NT2/D1 (cell line): ENCODE measurements at regions not wholly inside any gene's neighbourhood (a gene's known extent, or its start where the extent isn't known, plus 50 kb on each side); places are given as distances from the start of the nearest gene placed in this dataset.

Experiments used
- DNase-seq: peaks from one replicate; pipeline ENCODE4 v3.0.0-alpha.2; 2011; ENCODE audit warnings: low read depth, low spot score
- H3K27me3 ChIP-seq: 2 replicates; pipeline ENCODE4 v1.6.0; 2011; ENCODE audit warnings: mild to moderate bottlenecking; ENCODE audit not compliant: insufficient read length, insufficient read depth
- H3K36me3 ChIP-seq: 2 replicates; pipeline ENCODE4 v1.6.1; 2011; ENCODE audit warnings: mild to moderate bottlenecking, low read length, mixed read lengths; ENCODE audit not compliant: insufficient read depth, insufficient read length
- H3K4me1 ChIP-seq: 2 replicates; pipeline ENCODE4 v1.5.1; 2011; ENCODE audit not compliant: insufficient read depth, insufficient read length
- H3K4me3 ChIP-seq: 2 replicates; pipeline ENCODE4 v1.5.1; 2011; ENCODE audit warnings: low read depth; ENCODE audit not compliant: insufficient read length
- H3K9ac ChIP-seq: 2 replicates; pipeline ENCODE4 v1.6.0; 2011; ENCODE audit warnings: low read depth; ENCODE audit not compliant: insufficient read length
- H3K9me3 ChIP-seq: 2 replicates; pipeline ENCODE4 v1.5.1; 2011; ENCODE audit warnings: mild to moderate bottlenecking, low read length; ENCODE audit not compliant: insufficient read depth
- SUZ12 ChIP-seq: IDR thresholded peaks from 2 replicates; pipeline ENCODE4 v1.6.1; 2011; ENCODE audit not compliant: insufficient read length, insufficient read depth; ENCODE audit errors: extremely low read depth
- YY1 ChIP-seq: IDR thresholded peaks from 2 replicates; pipeline ENCODE4 v1.6.1; 2011; ENCODE audit not compliant: insufficient read length, insufficient read depth
- ZNF274 ChIP-seq: IDR thresholded peaks from 2 replicates; pipeline ENCODE4 v1.6.1; 2011; ENCODE audit warnings: mild to moderate bottlenecking, low read depth, low read length

DNA sequence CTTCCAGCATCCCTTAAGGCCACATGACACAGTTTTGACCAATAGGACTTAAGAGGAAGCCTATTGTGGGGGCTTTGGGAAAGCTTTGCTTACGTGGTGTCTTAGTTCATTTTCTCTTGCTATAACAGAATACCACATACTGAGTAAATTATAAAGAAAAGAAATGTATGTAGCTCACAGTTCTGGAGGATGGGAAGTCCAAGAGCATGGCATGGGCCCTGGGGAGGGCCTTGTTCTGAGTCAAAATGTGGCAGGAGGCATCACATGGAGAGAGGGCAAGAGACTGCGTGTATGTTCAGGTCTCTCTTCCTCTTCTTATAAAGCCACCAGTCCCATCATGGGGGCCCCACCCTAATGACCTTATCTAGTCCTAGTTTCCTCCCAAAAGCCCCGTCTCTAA, 68.6 kb upstream of the CPEB4 start:
- no peaks in the 10 kb centered on the region for H3K27me3 ChIP-seq
- H3K9ac ChIP-seq = no peak overlapping the region
- H3K4me1 ChIP-seq = no peaks in the 10 kb centered on the region
- TF ChIP-seq YY1 (no peak), ZNF274 (no peak), SUZ12 (no peak)
- no peak overlapping the region for H3K4me3 ChIP-seq
- H3K36me3 ChIP-seq = no peaks in the 10 kb centered on the region
- no peaks in the 10 kb centered on the region for H3K9me3 ChIP-seq
- no peak for DNase-seq

DNA sequence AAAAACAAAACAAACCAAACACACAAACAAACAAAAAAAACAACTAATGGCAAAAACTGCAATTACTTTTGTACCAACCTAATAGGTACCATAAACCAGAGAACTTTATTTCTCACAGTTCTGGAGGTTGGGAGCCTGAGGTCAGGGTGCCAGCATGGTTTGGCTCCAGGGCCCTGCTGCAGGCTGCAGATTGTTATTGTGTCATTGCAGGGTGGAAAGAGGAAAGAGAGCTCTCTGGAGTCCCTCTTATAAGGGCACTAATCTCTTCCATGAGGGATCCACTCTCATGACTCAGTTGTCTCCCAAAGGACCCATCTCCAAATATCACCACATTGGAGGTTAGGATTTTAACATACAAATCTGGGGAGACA, 64.9 kb upstream of the CPEB4 start:
- Histone ChIP-seq H3K9ac (no peak overlapping the region), H3K9me3 (peaks cover 8% of the 10 kb centered on the region; the same call in 1 of the 2 replicates), H3K36me3 (no peaks in the 10 kb centered on the region), H3K27me3 (no peaks in the 10 kb centered on the region), H3K4me3 (no peak overlapping the region), H3K4me1 (no peaks in the 10 kb centered on the region)
- TF ChIP-seq ZNF274 (no peak), YY1 (no peak)
- DNase-seq = no peak

DNA sequence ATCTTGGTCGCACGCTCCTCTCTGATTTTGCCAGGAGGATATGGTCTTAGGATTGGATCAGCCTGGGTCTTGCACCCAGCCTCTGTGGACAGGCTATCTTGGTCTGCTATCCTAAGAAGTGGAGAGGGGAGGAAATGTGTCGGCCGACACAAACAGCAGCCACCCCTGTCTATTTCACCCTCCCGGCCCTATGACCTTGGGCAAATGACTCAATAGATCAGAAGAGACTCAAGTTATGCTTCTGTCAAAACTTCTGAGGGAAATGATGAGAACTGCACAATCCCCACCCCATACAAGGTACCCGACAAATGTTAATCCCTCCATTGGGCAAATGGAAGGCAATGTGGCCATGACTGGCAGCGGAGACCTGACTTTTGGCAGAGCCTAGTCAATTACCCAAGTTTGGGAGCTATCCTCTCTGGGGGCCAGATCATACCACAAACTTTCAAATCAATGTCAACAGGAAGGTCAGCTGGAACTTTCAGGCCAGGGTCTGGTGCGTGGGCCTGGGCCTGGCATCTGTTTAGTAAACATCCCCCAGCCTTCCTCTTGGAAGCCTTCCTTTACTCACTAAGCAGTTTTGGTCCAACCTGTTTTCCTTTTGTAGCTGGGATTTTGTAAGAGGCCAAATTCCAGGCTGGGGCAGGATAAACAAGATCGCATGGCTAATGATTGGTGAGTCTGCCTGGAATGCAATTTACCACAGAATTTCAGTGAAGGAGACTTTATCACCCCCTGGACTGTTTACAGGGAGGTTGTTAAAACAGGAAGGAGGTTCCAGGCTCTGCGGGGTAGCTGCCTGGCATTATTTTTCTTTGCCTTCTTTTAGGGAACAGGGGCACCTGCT, 64.2 kb upstream of the CPEB4 start:
- Histone ChIP-seq H3K27me3 (no peaks in the 10 kb centered on the region), H3K9me3 (peaks cover 8% of the 10 kb centered on the region; the same call in 1 of the 2 replicates), H3K36me3 (no peaks in the 10 kb centered on the region), H3K9ac (no peak overlapping the region), H3K4me3 (no peak overlapping the region), H3K4me1 (no peaks in the 10 kb centered on the region)
- peak; percentile 23 for DNase-seq
- no peak for TF ChIP-seq SUZ12
- no peak for TF ChIP-seq ZNF274
- TF ChIP-seq YY1 = no peak

DNA sequence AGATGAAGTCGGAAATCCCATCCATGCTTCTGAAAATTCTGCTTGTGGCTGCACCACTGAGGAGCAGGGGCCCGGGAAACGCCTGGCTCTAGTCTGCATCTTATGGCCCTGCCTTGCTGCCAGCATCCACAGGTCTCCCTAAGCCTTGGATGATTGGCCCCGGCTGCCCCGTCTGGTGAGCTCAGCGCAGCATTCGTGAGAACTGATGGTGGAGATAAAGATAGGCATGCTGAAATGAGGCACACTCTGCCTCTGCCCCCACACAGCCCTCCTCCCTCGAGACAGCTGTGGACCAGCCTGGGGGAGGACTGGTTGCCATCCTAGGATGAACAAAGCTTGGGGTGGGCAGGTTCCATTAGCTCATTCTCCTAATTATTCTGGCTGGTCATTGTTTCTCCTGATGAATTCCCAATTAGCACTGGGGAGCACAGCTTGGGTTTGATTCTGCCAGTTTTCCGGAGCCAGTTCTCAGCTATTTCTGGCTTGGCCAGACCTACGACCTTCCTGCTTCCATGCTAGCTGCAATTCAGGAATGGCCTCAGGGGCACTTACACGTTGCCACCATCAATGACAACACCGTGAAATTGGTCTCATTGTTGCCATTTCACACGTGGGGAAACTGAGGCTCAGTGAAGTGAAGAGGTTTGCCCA, 62.8 kb upstream of the CPEB4 start:
- Histone ChIP-seq H3K4me1 (no peaks in the 10 kb centered on the region), H3K9ac (no peak overlapping the region), H3K9me3 (peaks cover 8% of the 10 kb centered on the region; the same call in 1 of the 2 replicates), H3K27me3 (no peaks in the 10 kb centered on the region), H3K36me3 (no peaks in the 10 kb centered on the region), H3K4me3 (no peak overlapping the region)
- TF ChIP-seq ZNF274 (no peak), SUZ12 (no peak), YY1 (no peak)
- DNase-seq = no peak

DNA sequence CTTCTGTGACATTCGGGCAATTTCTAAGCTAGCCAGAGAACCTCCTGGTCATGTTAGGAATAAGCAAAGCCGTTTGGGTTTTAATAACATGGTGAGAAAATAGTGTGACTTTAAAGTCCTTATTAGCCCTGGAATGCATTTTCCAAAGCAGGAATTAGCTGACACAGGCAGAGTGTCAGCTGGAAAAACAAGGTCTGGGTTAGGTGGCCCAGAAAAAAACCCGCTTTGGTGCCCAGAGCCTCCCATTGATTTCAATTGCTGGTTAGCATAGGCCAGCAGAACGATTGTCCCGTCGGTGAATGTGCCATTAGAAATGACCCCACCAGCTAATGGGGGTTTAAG, 62.1 kb upstream of the CPEB4 start:
- H3K4me1 ChIP-seq = no peaks in the 10 kb centered on the region
- H3K4me3 ChIP-seq = no peak overlapping the region
- no peaks in the 10 kb centered on the region for H3K27me3 ChIP-seq
- no peaks in the 10 kb centered on the region for H3K36me3 ChIP-seq
- no peak for DNase-seq
- TF ChIP-seq YY1 = no peak
- no peak for TF ChIP-seq SUZ12
- no peak for TF ChIP-seq ZNF274
- peaks cover 8% of the 10 kb centered on the region; the same call in 1 of the 2 replicates for H3K9me3 ChIP-seq
- no peak overlapping the region for H3K9ac ChIP-seq

DNA sequence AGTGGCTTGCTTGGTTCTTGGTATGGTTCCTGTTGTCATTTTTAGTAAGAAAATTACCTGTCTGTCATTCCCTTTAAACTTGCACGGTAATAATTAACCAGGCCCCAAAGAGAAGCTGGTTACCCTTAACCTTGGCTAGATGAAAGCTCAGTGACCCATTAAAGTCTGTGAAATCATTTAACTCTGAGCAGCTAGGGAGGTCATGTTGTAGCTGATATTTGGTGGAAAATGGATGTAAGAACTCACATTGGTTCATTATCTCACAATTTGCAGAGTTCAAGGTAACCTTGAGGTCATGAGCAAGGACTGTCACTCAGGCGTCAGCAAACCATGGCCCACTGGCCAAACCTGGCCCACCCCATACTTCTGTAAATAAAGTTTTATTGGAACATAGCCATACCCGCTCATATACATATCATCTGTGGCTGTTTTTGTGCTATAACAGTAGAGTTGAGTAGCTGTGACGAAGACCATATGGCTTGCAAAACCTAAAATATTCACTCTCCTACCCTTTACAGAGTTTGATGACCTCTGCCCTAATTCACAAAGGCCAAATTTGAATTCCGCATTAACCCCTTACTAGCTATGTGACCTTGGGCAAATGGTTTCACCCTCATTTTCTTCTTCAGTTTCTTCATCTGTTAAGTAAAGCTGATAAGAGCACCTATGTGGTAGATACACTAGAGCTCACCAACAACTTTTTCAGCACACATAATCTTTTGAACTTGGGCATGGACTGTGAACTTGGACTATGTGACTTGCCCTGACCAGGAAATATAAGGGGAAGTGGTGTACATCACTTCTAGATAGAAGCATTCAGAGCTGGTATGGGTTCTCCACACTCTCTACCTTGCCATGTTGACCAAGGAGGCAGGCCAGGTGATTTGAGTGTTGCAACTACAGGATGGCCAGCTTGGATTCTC, 61.5 kb upstream of the CPEB4 start:
- DNase-seq = no peak
- peaks cover 8% of the 10 kb centered on the region; the same call in 1 of the 2 replicates for H3K9me3 ChIP-seq
- TF ChIP-seq ZNF274 (no peak), YY1 (no peak)
- no peaks in the 10 kb centered on the region for H3K27me3 ChIP-seq
- H3K36me3 ChIP-seq = no peaks in the 10 kb centered on the region
- H3K9ac ChIP-seq = no peak overlapping the region
- no peak overlapping the region for H3K4me3 ChIP-seq
- no peaks in the 10 kb centered on the region for H3K4me1 ChIP-seq

DNA sequence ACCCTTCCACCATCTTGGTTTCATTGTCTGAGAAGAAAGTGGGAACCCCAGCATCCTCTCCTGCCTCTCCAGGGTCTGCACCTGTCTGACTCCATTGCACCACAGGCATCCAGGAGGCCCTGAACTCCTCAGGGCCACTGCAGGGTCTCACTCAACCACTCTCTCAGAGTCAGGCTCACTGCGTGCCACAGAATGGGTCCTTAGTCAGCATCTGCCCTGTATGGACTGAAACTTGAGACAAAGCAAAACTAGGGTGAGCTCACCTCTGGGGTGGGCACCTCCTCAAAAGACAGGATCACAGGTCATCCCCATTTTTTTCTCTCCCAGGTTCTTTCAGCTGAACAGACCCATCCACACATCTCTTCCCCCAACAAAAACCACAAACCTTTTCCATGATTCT, 59.2 kb upstream of the CPEB4 start:
- Histone ChIP-seq H3K9ac (no peak overlapping the region), H3K4me1 (no peaks in the 10 kb centered on the region), H3K4me3 (no peak overlapping the region), H3K27me3 (no peaks in the 10 kb centered on the region), H3K36me3 (no peaks in the 10 kb centered on the region), H3K9me3 (peaks cover 8% of the 10 kb centered on the region; the same call in 1 of the 2 replicates)
- TF ChIP-seq YY1 = no peak
- TF ChIP-seq ZNF274 = no peak
- TF ChIP-seq SUZ12 = no peak
- no peak for DNase-seq
